K562 (cell line): ENCODE measurements at regions not wholly inside any gene's neighbourhood (a gene's known extent, or its start where the extent isn't known, plus 50 kb on each side); places are given as distances from the start of the nearest gene placed in this dataset.

ENCODE experiments used
- PATZ1 ChIP-seq: fragments of 250-450 bp; sonication (Bioruptor Pico); IDR thresholded peaks from 2 replicates; pipeline ENCODE4 v1.5.0; 2020; ENCODE audit warnings: mild to moderate bottlenecking, borderline replicate concordance
- PHF21A ChIP-seq: fragments of 450-650 bp; IDR thresholded peaks from 2 replicates; pipeline ENCODE4 v1.6.1; 2017; ENCODE audit warnings: low read depth, borderline replicate concordance
- REST ChIP-seq, 2 experiments: fragments of 450-650 bp; formaldehyde crosslinking in 1 of 2; IDR thresholded peaks; 2 replicates each; pipeline versions ENCODE4 v1.4.0 to v1.6.1; 2014 to 2020; ENCODE audit warnings: mild to moderate bottlenecking in 2 of 2, borderline replicate concordance in 1 of 2, low read depth in 1 of 2
- RNF2 ChIP-seq: sonication (generic); IDR thresholded peaks from 2 replicates; pipeline ENCODE4 v1.6.1; 2016
- ZC3H11A ChIP-seq: IDR thresholded peaks from 2 replicates; pipeline ENCODE4 v1.6.1; 2012; ENCODE audit warnings: low read depth, low read length, improper control_type of control experiment
- ZNF561 ChIP-seq: fragments of 450-650 bp; formaldehyde crosslinking; conservative IDR thresholded peaks from 2 replicates; pipeline ENCODE4 v1.4.0; 2020; ENCODE audit warnings: mild to moderate bottlenecking, moderate library complexity

GRCh38 chr4:178812866-178813265, 1370.6 kb upstream of the AGA start (continued):
- no peak for TF ChIP-seq REST (IDR thresholded peaks at IDR 0.05; ENCODE audit: borderline replicate concordance)
- TF ChIP-seq REST (CRISPR knock-in tag; IDR thresholded peaks at IDR 0.05; ENCODE audit: low read depth), result no peak
- TF ChIP-seq ZNF561 (CRISPR knock-in tag), result no peak
- TF ChIP-seq RNF2, result no peak
- no peak for TF ChIP-seq PATZ1 (CRISPR knock-in tag)
- TF ChIP-seq PHF21A, result no peak
- no peak for TF ChIP-seq ZC3H11A
- TF ChIP-seq, all 486 proteins: peak for 0
